WERI-Rb-1 (cell line): ENCODE measurements at regions not wholly inside any gene's neighbourhood (a gene's known extent, or its start where the extent isn't known, plus 50 kb on each side); places are given as distances from the start of the nearest gene placed in this dataset.

Experiments
- DNase-seq: peaks from one replicate; pipeline ENCODE4 v3.0.0-alpha.2; 2020
- H3K27ac ChIP-seq: fragments of 250-450 bp; sonication (Bioruptor Pico); 2 replicates; pipeline ENCODE4 v1.5.1; 2020; ENCODE audit warnings: mild to moderate bottlenecking, moderate library complexity
- H3K27me3 ChIP-seq: fragments of 250-450 bp; sonication (Bioruptor Pico); 2 replicates; pipeline ENCODE4 v1.5.1; 2021; ENCODE audit warnings: mild to moderate bottlenecking, low read depth, moderate library complexity; ENCODE audit not compliant: insufficient read depth, severe bottlenecking
- H3K36me3 ChIP-seq: fragments of 250-450 bp; sonication (Bioruptor Pico); 2 replicates; pipeline ENCODE4 v1.5.1; 2020; ENCODE audit warnings: mild to moderate bottlenecking, moderate library complexity
- H3K4me3 ChIP-seq: 2 replicates; pipeline ENCODE4 v1.5.1; 2011; ENCODE audit warnings: low read depth, mild to moderate bottlenecking, control low read depth, low read length
- H3K9me3 ChIP-seq: fragments of 250-450 bp; sonication (Bioruptor Pico); 2 replicates; pipeline ENCODE4 v1.5.1; 2021; ENCODE audit warnings: mild to moderate bottlenecking, moderate library complexity; ENCODE audit not compliant: severe bottlenecking
- CTCF ChIP-seq: IDR thresholded peaks from 2 replicates; pipeline ENCODE4 v1.5.1; 2011; ENCODE audit warnings: low read depth, mild to moderate bottlenecking, control low read depth, inconsistent platforms, low read length

GRCh38 chr12:91818227-91819131 lies 327.2 kb downstream of the BTG1 start:
- H3K4me3 ChIP-seq: no peak overlapping the region
- TF ChIP-seq CTCF: no peak
- DNase-seq: no peak
- no peaks in the 10 kb centered on the region for H3K36me3 ChIP-seq
- H3K9me3 ChIP-seq: no peaks in the 10 kb centered on the region
- no peaks in the 10 kb centered on the region for H3K27me3 ChIP-seq
- no peak overlapping the region for H3K27ac ChIP-seq

- no peak for TF ChIP-seq CTCF
- Histone ChIP-seq H3K36me3 (no peaks in the 10 kb centered on the region), H3K4me3 (no peak overlapping the region), H3K27me3 (no peaks in the 10 kb centered on the region), H3K27ac (no peak overlapping the region), H3K9me3 (no peaks in the 10 kb centered on the region)
- DNase-seq: no peak
These were observed 328.1 kb downstream of the BTG1 start for GRCh38 chr12:91817517-91817916.

- Histone ChIP-seq H3K36me3 (no peaks in the 10 kb centered on the region), H3K27me3 (no peaks in the 10 kb centered on the region), H3K4me3 (no peak overlapping the region), H3K9me3 (peaks cover 4% of the 10 kb centered on the region), H3K27ac (no peak overlapping the region)
- DNase-seq: no peak
- no peak for TF ChIP-seq CTCF
These were observed 331.9 kb downstream of the BTG1 start for GRCh38 chr12:91813701-91814100.

GRCh38 chr12:91811481-91812287 lies 334.0 kb downstream of the BTG1 start:
- peaks cover 6% of the 10 kb centered on the region for H3K9me3 ChIP-seq
- no peak overlapping the region for H3K27ac ChIP-seq
- no peaks in the 10 kb centered on the region for H3K36me3 ChIP-seq
- peak; percentile 61 for TF ChIP-seq CTCF
- H3K27me3 ChIP-seq: no peaks in the 10 kb centered on the region
- peak; percentile 77 for DNase-seq
- no peak overlapping the region for H3K4me3 ChIP-seq

- Histone ChIP-seq H3K4me3 (no peak overlapping the region), H3K36me3 (no peaks in the 10 kb centered on the region), H3K27ac (no peak overlapping the region), H3K9me3 (peaks cover 8% of the 10 kb centered on the region), H3K27me3 (no peaks in the 10 kb centered on the region)
- DNase-seq: no peak
- no peak for TF ChIP-seq CTCF
These were observed 334.9 kb downstream of the BTG1 start for GRCh38 chr12:91810531-91811451.
